Jurkat, Clone E6-1 (cell line): ENCODE measurements at regions not wholly inside any gene's neighbourhood (a gene's known extent, or its start where the extent isn't known, plus 50 kb on each side); places are given as distances from the start of the nearest gene placed in this dataset.
"Not testable (repeated sequence)": the region's sequence is repeated elsewhere in the genome, so short reads cannot be mapped to it uniquely, and the experiment has no call there.

Source experiments
- DNase-seq: peaks from one replicate; pipeline ENCODE4 v3.0.0-alpha.2; 2011; ENCODE audit warnings: low read depth, low spot score
- H3K4me3 ChIP-seq: 2 replicates; pipeline ENCODE4 v1.5.1; 2011; ENCODE audit warnings: mild to moderate bottlenecking, low read length, control low read depth, moderate library complexity

DNA sequence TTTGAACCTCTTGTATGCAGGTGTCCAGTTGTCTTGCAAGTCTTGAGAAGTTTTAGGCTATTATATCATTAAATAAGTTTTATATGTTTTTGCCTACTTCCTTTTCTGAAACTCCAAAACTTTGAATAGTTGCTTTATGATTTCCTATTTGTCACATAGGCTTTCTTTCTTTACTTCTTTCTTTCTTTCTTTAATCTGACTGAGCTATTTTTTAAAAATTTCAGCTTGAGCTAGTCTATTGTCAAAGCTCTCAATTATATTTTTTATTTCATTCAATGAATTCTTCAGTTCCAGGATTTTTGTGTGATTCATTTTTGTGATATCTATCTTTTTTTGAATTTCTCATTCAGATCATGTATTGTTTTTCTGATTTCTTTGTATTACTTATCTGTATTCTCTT lies 102.1 kb upstream of the TMEM178A start:
- H3K4me3 ChIP-seq: no peak overlapping the region
- DNase-seq: no peak

DNA sequence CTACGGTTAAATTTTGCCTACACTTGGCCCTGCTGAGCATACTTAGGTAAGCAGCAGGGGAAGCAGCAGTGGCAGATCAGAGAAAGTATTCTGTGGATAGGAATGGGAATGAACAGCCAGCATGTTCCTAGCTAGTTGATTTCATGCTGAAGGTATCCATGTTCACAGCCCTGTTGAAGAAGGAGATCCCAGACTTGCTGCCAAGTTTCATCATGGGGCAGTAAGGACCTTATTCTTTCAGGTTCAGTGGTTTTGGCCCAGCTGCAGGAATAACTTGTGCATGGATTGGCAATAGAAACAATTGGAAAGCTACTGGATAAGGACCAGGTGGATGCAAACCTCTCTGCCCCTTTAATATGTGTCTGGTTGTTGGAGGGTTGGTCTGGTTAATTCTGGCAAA lies 98.2 kb upstream of the TMEM178A start:
- no peak overlapping the region for H3K4me3 ChIP-seq
- no peak for DNase-seq

DNA sequence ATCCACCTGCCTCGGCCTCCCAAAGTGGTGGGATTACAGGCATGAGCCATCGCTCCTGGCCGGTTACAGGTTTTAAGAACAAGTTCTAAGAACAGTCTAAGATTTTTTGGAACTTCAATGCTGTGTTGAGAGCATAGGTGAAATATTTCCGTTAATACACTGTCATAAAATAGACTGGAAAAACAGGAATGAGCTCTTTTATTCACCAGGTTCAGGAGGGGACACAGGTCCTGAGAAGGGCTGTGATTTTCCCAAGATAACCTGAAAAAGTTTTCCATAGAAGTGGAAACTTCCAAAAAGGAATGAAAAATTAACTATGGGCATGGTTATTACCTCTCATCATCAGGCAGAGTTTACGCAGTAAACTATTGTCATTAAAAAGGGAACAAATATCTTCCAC lies 97.6 kb upstream of the TMEM178A start:
- no peak overlapping the region for H3K4me3 ChIP-seq
- DNase-seq: no peak

GRCh38 chr2:39568561-39569006 lies 97.1 kb upstream of the TMEM178A start:
- H3K4me3 ChIP-seq: no peak overlapping the region
- DNase-seq: no peak

GRCh38 chr2:39570130-39570555 lies 95.6 kb upstream of the TMEM178A start:
- no peak overlapping the region for H3K4me3 ChIP-seq
- DNase-seq: no peak

DNA sequence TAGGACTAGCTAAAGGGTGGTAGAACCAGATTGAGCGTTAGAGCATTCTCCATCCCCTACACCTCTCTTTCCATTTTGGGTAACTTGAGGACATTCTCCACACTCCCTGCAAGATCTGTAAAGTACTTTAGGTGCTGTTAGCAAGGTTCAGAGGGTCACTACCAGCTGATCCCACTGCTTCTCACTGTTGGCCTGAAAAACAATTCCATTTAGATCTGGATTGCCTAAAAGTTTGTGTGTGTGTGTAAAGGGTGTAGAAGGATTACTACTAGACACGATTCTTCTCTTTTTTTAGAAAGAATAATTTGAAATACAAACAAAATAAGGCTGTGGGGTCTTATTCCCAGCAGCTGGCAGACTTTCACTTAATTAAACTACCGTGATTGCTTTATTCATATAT lies 95.1 kb upstream of the TMEM178A start:
- H3K4me3 ChIP-seq: no peak overlapping the region
- DNase-seq: no peak

DNA sequence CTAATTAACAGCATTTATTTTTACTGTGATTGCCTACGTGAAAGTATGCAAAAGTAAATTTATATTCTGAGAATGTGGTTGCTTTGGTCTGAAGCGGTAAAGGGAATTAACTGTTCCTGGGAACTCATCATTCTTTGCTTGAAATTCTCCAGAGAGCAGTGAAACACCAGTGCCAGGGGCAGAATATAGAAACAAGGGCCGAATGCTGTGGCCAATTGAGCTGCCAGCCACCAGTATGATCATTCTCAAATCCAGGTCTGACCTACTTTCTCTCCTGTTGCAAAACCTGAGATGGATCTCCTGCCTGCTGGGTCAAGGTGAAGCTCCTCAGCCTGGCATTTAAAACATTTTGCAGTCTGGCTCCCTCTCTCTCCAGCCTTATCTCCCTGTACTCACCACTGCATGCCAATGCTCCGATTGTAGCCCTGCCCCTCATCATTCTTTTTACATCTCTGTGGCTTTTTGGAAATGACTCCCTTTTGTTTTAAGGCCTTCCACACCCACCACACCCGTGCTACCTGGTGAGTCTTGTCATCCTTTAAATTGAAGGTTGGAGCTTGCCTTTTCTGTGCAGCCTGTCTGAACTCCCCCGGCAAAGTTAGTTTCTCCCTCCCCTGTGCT lies 94.5 kb upstream of the TMEM178A start:
- H3K4me3 ChIP-seq: no peak overlapping the region
- DNase-seq: no peak

GRCh38 chr2:39573276-39573675 lies 92.4 kb upstream of the TMEM178A start:
- no peak overlapping the region for H3K4me3 ChIP-seq
- DNase-seq: no peak

DNA sequence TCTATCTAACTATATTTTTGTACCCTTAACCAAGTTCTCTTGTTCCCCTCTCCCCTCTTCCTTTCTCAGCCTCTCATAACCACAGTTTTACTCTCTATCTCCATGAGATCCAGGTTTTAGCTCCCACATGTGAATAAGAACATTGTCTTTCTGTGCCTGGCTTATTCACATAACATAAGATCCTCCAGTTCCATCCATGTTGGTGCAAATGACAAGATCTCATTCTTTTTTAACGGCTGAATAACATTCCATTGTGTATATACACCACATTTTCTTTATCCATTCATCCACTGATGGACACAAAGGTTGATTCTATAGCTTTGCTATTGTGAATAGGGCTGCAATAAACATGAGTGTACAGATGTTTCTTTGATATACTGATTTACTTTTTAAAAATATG lies 83.9 kb upstream of the TMEM178A start:
- no peak overlapping the region for H3K4me3 ChIP-seq
- DNase-seq: no peak

DNA sequence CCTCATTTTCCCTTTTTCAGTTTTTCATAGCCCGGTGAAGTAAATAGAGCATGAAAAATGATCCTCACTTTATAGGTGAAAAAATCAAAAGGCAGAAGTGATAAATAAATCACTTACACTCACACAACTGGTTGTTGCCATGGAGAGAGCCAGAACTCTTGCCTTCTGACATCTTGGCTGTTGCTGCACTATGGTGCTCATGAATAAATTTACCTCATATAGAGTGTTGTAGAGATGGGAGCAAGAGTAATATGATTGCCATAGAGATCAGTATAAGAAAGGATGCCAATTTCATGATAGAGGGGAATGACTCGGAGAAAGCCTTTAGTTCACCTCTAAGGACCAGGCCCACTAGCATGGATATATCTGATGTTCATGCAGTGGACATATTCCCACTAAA lies 82.5 kb upstream of the TMEM178A start:
- no peak overlapping the region for H3K4me3 ChIP-seq
- no peak for DNase-seq

DNA sequence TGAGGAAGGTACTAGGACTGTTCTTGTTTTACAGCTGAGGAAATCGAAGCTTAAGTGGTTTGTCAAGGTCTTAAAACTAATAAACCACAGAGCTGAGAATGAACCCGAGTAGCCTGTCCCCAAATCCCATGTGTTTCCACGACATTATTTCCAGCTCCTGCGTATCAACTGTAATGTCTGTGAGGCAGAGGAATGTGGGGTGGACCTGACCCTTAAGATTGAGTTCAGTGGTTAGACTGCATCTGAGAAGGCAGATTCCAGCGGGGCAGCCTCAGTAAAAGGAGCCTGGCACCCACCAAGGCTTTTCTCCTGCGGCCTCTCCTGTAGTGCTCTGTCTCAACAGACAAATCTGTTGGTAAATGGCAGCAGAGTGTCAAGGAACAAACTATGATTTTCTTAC lies 81.9 kb upstream of the TMEM178A start:
- no peak overlapping the region for H3K4me3 ChIP-seq

GRCh38 chr2:39584283-39584965 lies 81.3 kb upstream of the TMEM178A start:
- no peak overlapping the region for H3K4me3 ChIP-seq
- DNase-seq: no peak

More for the DNA sequence above, 81.9 kb upstream of the TMEM178A start:
- no peak for DNase-seq

DNA sequence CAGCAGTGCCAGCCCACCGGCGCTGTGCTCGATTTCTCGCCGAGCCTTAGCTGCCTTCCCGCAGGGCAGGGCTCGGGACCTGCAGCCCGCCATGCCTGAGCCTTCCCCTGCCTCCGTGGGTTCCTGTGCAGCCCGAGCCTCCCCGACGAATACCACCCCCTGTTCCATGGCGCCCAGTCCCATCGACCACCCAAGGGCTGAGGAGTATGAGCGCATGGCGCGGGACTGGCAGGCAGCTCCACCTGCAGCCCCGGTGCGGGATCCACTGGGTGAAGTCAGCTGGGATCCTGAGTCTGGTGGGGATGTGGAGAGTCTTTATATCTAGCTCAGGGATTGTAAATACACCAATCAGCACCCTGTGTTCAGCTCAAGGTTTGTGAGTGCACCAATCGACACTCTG lies 80.2 kb upstream of the TMEM178A start:
- not testable (repeated sequence) for H3K4me3 ChIP-seq, DNase-seq

DNA sequence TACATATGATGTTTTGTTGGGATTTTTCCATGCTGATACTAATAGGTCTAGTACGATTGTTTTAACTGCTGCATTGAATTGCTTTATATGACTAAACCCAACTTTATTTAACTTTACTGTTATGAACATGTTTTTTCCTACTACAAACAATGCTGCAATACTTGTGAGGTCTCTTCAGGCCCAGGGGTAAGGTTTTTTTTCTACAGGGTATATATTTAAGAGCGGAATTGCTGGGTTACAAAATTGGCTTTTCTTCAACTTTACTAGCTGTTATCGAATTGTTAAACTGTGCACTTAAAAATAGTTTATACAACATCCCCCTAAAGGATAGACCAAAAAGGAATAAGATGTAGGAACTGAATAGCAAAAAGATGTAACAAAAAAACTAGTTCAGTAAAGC lies 78.5 kb upstream of the TMEM178A start:
- no peak for DNase-seq
- H3K4me3 ChIP-seq: no peak overlapping the region

- no peak overlapping the region for H3K4me3 ChIP-seq
- no peak for DNase-seq
Measured at GRCh38 chr2:39587641-39588040, 78.1 kb upstream of the TMEM178A start.

DNA sequence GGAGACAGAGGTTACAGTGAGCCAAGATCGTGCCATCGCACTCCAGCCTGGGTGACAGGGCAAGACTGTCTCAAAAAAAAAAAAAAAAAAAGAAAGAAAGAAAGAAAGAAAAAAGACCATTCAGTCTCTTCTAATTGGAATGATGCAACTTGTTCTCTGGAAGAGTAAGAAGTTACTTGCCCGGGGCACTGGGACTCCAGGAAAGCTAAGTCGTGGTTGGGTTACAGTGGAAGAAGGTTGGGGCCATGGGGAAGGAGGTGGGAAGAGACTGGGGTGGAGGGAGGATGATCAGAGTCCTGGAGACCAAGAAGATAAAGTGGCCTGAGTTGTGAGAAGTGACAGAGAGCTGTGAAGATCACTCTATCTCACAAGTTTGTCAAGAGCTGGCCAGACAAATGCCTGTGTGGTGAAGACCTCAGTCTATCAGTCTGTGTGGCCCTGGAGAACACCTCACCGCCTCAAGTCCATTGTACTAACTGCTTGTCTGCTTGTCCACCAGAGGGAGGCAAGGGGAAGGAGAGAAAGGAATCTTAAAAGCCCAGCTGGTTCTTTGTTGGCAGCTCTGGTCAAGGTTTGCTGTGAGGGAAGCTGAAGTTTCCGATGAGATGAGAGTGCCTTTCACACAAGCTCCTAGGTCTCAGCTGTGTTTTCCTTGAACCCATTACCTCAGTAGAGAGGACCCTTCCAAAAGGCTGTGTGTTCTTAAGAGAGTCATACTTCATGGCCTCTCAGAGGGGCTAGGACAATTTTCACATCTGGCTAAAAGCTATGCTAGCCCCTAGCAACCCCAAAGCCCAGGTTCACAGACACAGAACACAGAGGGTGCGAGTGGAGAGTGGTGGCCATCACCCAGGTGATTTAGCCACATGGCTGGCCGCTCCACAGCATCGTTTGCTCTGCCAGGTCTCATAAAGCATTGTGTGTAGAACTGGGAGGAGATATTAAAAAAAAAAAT lies 72.0 kb upstream of the TMEM178A start:
- no peak for DNase-seq
- no peak overlapping the region for H3K4me3 ChIP-seq

GRCh38 chr2:39595116-39595515 lies 70.6 kb upstream of the TMEM178A start:
- DNase-seq: no peak

GRCh38 chr2:39597314-39597713 lies 68.4 kb upstream of the TMEM178A start:
- no peak for DNase-seq
- H3K4me3 ChIP-seq: no peak overlapping the region

More at GRCh38 chr2:39595116-39595515, 70.6 kb upstream of the TMEM178A start:
- H3K4me3 ChIP-seq: no peak overlapping the region

DNA sequence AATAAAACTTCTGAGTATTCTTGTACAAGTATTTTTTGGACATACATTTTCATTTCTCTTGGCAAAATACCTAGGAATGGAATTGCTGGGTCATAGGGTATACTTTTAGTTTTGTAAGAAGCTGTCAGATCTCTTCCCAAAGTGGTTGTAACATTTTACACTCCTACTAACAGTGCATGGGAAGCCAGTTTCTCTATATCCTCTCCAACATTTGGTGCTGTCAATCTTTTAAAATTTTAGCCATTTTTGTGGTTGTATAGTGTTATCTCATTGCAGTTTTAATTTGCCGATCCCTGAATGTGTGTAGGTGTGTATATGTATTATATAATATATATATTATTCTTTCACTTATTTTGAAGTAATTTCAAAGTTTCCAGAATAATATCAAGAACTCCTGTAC lies 63.1 kb upstream of the TMEM178A start:
- no peak for DNase-seq
- H3K4me3 ChIP-seq: no peak overlapping the region

DNA sequence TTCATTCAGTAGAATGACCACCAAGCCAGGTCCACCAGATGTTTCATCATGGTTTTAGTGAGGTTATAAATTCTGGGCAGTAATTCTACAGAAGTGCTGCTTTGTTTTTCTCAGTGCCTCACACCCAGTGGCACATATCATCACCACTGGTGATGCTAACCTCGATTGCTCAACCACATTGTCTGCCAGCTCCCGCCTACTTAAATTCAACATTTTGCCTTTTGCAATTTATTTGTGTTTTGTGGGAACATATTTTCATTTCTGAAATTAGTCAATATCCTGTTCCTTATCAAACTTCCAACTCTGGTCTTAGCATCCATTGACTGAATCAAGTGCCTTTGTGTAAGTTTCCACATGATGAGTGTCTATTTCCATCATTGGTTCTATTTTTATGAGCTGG lies 62.3 kb upstream of the TMEM178A start:
- DNase-seq: no peak
- H3K4me3 ChIP-seq: no peak overlapping the region
